ENCODE measurements at regions not wholly inside any gene's neighbourhood (a gene's known extent, or its start where the extent isn't known, plus 50 kb on each side); places are given as distances from the start of the nearest gene placed in this dataset.
"Not testable (repeated sequence)": the region's sequence is repeated elsewhere in the genome, so short reads cannot be mapped to it uniquely, and the experiment has no call there.

- 93% methylated on average over 3 of the region's 15 CpGs; no CpG with 5 or more reads in 9 of the 10 experiments for WGBS, 10 experiments
- H3K4me1 ChIP-seq (replicated peaks in 1 of 2), result peaks cover 0 to 6% of the 10 kb centered on the region in 2 donors
- no peak overlapping the region for H3K4me3 ChIP-seq
- no peak overlapping the region for H3K27ac ChIP-seq
- in situ Hi-C loops (cut with MboI; ENCODE audit: low pct_unique_long_range_greater_than_20kb in 2 of 9, low sequenced_read_pairs in 9 of 9, unreplicated experiment in 9 of 9), result no loop called here
- no peak for ATAC-seq (replicated peaks in 6 of 8)
Observed at GRCh38 chr2:240191001-240191400, 50.5 kb upstream of the OTOS start.

DNA sequence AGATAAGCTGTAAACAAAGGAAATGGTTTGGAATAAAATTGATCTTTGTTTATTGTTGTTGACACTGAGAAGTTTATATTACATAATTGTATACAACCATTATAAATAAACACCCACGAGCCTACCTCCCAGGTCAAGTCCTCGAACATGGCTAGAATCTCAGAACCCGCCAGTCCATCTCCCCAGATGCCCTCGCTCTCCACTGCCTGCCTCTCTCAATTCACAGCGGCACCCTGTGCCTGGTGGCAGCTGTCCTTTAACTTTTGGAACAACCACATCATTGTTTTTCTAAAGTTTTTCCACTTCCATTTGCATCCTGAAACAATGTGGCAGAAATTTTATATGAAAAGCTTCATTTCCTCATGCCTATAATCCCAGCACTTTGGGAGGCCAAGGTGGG lies 52.2 kb upstream of the OTOS start:
- in situ Hi-C loops (cut with MboI; ENCODE audit: low pct_unique_long_range_greater_than_20kb in 2 of 9, low sequenced_read_pairs in 9 of 9, unreplicated experiment in 9 of 9), result no loop called here
- ATAC-seq (replicated peaks in 6 of 8), result no peak
- Histone ChIP-seq H3K27ac (no peak overlapping the region), H3K4me3 (no peak overlapping the region), H3K4me1 (replicated peaks in 1 of 2) (peaks cover 0 to 6% of the 10 kb centered on the region in 2 donors)
- WGBS, 10 experiments, result 20 to 100% (median 87%) methylated on average over 2 to 5 of the region's 5 CpGs; no CpG with 5 or more reads in 3 of the 10 experiments

DNA sequence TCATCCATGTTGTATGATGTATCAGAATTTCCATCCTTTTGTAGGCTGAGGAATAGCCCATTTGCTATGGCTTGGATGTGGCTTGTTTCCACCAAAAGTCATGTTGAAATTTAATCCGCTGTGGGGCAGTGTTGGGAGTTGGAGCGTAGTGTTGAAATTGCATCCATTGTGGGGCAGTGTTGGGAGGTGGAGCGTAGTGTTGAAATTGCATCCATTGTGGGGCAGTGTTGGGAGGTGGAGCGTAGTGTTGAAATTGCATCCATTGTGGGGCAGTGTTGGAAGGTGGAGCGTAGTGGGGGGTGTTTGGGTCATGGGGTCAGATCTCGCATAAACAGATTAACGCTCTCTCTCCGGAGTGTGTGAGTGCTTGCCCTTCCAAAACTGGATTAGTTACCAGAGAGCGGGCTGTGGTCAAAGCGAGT lies 53.9 kb upstream of the OTOS start:
- in situ Hi-C loops (cut with MboI; ENCODE audit: low pct_unique_long_range_greater_than_20kb in 2 of 9, low sequenced_read_pairs in 9 of 9, unreplicated experiment in 9 of 9); H3K4me3 ChIP-seq; H3K4me1 ChIP-seq (replicated peaks in 1 of 2); H3K27ac ChIP-seq: not testable (repeated sequence)
- 20 to 75% (median 32%) methylated on average over 1 to 5 of the region's 10 CpGs; no CpG with 5 or more reads in 4 of the 10 experiments for WGBS, 10 experiments
- ATAC-seq (replicated peaks in 6 of 8), result peak in 7 of 8 experiments; percentile 20 to 89 (median 77)

- Histone ChIP-seq H3K27ac (no peak overlapping the region), H3K4me1 (replicated peaks in 1 of 2) (peaks cover 0 to 3% of the 10 kb centered on the region in 2 donors), H3K4me3 (no peak overlapping the region)
- no peak for ATAC-seq (replicated peaks in 6 of 8)
- WGBS, 10 experiments, result 40 to 100% (median 94%) methylated on average over 1 to 7 of the region's 10 CpGs
- in situ Hi-C loops (cut with MboI; ENCODE audit: low pct_unique_long_range_greater_than_20kb in 2 of 9, low sequenced_read_pairs in 9 of 9, unreplicated experiment in 9 of 9), result no loop called here
Observed at GRCh38 chr2:240195316-240195861, 54.9 kb upstream of the OTOS start.

DNA sequence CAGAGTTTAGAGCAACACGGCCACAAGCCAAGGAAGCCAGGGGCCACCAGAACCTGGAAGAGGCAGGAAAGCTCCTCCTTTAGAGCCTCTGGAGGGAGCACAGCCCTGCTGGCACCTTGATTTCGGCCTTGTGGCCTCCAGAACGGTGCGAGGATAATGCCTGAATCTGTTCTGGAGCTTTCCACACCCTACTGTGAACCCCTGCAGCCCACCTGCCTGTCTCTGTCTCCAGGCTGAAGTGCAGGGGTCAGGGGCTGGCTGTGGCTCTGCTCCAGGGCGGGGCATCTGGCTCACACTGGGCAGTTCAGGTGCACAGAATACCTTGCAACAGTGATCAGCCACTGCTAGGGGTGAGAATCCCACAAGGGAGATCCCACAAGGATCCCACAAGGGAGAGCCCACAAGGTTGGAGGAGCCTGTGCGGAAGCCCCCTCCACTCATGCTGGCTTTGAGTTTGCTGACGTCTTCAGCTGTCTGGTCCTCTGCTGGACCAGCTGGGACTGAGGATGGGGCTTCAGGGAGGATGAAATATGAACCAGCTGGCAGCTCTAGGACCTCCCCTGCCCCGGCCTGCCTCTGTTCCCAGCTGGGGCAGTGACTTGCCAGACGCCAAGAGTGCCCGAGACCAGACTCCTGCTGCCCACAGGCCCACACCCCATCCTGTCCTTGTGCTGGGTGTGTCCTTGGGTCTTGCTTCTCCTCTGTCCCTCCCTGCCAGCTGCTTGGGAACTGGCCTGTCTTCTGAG lies 56.4 kb upstream of the OTOS start:
- Histone ChIP-seq H3K4me3 (no peak overlapping the region), H3K27ac (no peak overlapping the region), H3K4me1 (replicated peaks in 1 of 2) (peaks cover 0 to 2% of the 10 kb centered on the region in 2 donors)
- ATAC-seq (replicated peaks in 6 of 8), result no peak
- in situ Hi-C loops (cut with MboI; ENCODE audit: low pct_unique_long_range_greater_than_20kb in 2 of 9, low sequenced_read_pairs in 9 of 9, unreplicated experiment in 9 of 9), result no loop called here
- WGBS, 10 experiments, result 50 to 86% (median 82%) methylated on average over 1 to 6 of the region's 10 CpGs; no CpG with 5 or more reads in 6 of the 10 experiments

GRCh38 chr2:240197462-240198139 lies 57.1 kb upstream of the OTOS start:
- Histone ChIP-seq H3K27ac (no peak overlapping the region), H3K4me3 (no peak overlapping the region), H3K4me1 (replicated peaks in 1 of 2) (peaks cover 0 to 2% of the 10 kb centered on the region in 2 donors)
- in situ Hi-C loops (cut with MboI; ENCODE audit: low pct_unique_long_range_greater_than_20kb in 2 of 9, low sequenced_read_pairs in 9 of 9, unreplicated experiment in 9 of 9), result no loop called here
- 86 to 100% (median 91%) methylated on average over 2 to 16 of the region's 17 CpGs; no CpG with 5 or more reads in 1 of the 10 experiments for WGBS, 10 experiments
- ATAC-seq (replicated peaks in 6 of 8), result no peak

DNA sequence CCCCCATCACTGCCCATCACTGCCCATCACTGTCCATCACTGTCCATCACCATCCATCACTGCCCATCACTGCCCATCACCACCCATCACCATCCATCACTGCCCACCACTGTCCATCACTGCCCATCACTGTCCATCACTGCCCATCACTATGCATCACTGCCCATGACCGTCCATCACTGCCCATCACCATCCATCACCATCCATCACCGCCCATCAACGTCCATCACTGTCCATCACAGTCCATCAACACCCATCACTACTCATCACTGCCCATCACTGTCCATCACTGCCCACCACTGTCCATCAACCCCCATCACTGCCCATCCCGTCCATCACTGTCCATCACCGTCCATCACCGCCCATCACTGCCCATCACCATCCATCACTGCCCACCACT lies 57.8 kb upstream of the OTOS start:
- peaks cover 0 to 3% of the 10 kb centered on the region in 2 donors for H3K4me1 ChIP-seq (replicated peaks in 1 of 2)
- no peak for ATAC-seq (replicated peaks in 6 of 8)

GRCh38 chr2:240199133-240199870 lies 58.8 kb upstream of the OTOS start:
- WGBS, 10 experiments, result 20 to 100% (median 81%) methylated on average over 1 to 4 of the region's 16 CpGs; no CpG with 5 or more reads in 6 of the 10 experiments
- H3K4me3 ChIP-seq, result no peak overlapping the region
- peaks cover 0 to 8% of the 10 kb centered on the region in 2 donors for H3K4me1 ChIP-seq (replicated peaks in 1 of 2)
- ATAC-seq (replicated peaks in 6 of 8), result no peak
- in situ Hi-C loops (cut with MboI; ENCODE audit: low pct_unique_long_range_greater_than_20kb in 2 of 9, low sequenced_read_pairs in 9 of 9, unreplicated experiment in 9 of 9), result no loop called here
- H3K27ac ChIP-seq, result no peak overlapping the region

More for the DNA sequence above, 57.8 kb upstream of the OTOS start:
- Histone ChIP-seq H3K27ac (no peak overlapping the region), H3K4me3 (no peak overlapping the region)
- in situ Hi-C loops (cut with MboI; ENCODE audit: low pct_unique_long_range_greater_than_20kb in 2 of 9, low sequenced_read_pairs in 9 of 9, unreplicated experiment in 9 of 9), result no loop called here
- 55 to 100% (median 83%) methylated on average over 1 to 3 of the region's 6 CpGs; no CpG with 5 or more reads in 3 of the 10 experiments for WGBS, 10 experiments

DNA sequence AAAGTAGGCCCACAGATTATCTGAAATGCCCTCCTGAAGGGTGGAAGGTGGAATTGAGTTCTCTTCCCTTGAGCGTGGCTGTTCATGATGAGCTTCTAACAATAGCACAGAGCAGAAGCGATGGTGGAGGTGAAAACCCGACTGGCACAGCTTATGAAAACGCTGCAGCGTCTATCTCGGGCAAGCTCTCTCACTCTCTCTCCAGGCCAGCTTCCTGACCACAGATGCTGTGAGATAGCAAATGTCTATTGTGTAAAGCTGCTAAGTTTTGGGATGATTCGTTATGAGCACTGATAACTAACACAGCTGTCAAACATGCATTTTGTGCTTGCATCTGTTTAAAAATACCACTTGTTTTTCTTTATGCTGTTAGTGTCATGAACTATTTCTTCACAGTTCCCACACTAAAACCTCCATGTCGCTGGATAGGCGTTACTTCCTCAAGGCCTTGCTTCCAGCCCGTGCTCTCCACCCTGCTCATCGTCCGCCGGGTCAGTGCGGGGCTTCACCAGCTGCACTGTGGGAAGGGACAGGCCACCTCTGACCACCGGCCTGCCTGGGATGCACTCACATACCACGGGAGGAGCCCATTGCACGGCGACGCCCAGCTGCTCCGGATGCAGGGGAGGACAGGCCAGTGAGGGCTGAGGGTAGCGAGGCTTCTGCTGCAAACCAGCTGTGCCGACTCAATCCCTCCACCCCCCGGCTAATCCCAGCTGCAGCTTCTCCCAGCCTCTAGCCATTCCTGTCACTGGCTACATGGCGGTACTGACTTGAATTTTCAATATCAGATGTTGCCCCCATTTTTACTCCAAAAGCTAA lies 60.0 kb upstream of the OTOS start:
- in situ Hi-C loops (cut with MboI; ENCODE audit: low pct_unique_long_range_greater_than_20kb in 2 of 9, low sequenced_read_pairs in 9 of 9, unreplicated experiment in 9 of 9), result no loop called here
- WGBS, 10 experiments, result 24 to 100% (median 67%) methylated on average over 1 to 15 of the region's 24 CpGs; no CpG with 5 or more reads in 1 of the 10 experiments
- Histone ChIP-seq H3K4me1 (replicated peaks in 1 of 2) (peaks cover 0 to 8% of the 10 kb centered on the region in 2 donors), H3K27ac (no peak overlapping the region), H3K4me3 (no peak overlapping the region)
- peak in 6 of 8 experiments; percentile 21 to 91 (median 42) for ATAC-seq (replicated peaks in 6 of 8)

GRCh38 chr2:240201866-240202265 lies 61.4 kb upstream of the OTOS start:
- Histone ChIP-seq H3K4me3 (no peak overlapping the region), H3K4me1 (replicated peaks in 1 of 2) (peaks cover 0 to 11% of the 10 kb centered on the region in 2 donors), H3K27ac (no peak overlapping the region)
- WGBS, 10 experiments, result 15 to 96% (median 64%) methylated on average over 1 to 5 of the region's 9 CpGs
- no peak for ATAC-seq (replicated peaks in 6 of 8)
- in situ Hi-C loops (cut with MboI; ENCODE audit: low pct_unique_long_range_greater_than_20kb in 2 of 9, low sequenced_read_pairs in 9 of 9, unreplicated experiment in 9 of 9), result no loop called here

- WGBS, 10 experiments, result 7 to 100% (median 80%) methylated on average over 1 to 3 of the region's 5 CpGs; no CpG with 5 or more reads in 5 of the 10 experiments
- H3K4me1 ChIP-seq (replicated peaks in 1 of 2), result peaks cover 0 to 11% of the 10 kb centered on the region in 2 donors
- no peak overlapping the region for H3K27ac ChIP-seq
- in situ Hi-C loops (cut with MboI; ENCODE audit: low pct_unique_long_range_greater_than_20kb in 2 of 9, low sequenced_read_pairs in 9 of 9, unreplicated experiment in 9 of 9), result no loop called here
- H3K4me3 ChIP-seq, result no peak overlapping the region
- ATAC-seq (replicated peaks in 6 of 8), result no peak
Observed at GRCh38 chr2:240202586-240202985, 62.1 kb upstream of the OTOS start.

Data from motor neuron (in vitro differentiated cells).